ENCODE measurements at regions not wholly inside any gene's neighbourhood (a gene's known extent, or its start where the extent isn't known, plus 50 kb on each side); places are given as distances from the start of the nearest gene placed in this dataset.

GRCh38 chr13:47121092-47121763, 224.4 kb upstream of the HTR2A start:
- TF ChIP-seq CTCF (IDR thresholded peaks at IDR 0.05), result no peak
- no peak for TF ChIP-seq POLR2A (IDR thresholded peaks at IDR 0.05)
